WTC11 (cell line): ENCODE measurements at regions not wholly inside any gene's neighbourhood (a gene's known extent, or its start where the extent isn't known, plus 50 kb on each side); places are given as distances from the start of the nearest gene placed in this dataset.

Source experiments
- ATAC-seq: fragments of 200-7000 bp; cut with Tn5 transposase; 2 replicates; pipeline ENCODE4 v1.10.0; 2021; ENCODE audit warnings: mild to moderate bottlenecking, moderate library complexity
- CTCF ChIA-PET: fragments of 300-600 bp; sonication (Branson Sonifier 250); formaldehyde crosslinking; loops from one replicate; lab custom pipeline; 2021; ENCODE audit warnings: antibody characterized with exemption; lab: Charles Lee
- POLR2A ChIA-PET: fragments of 350-600 bp; sonication (Branson Sonifier 250); formaldehyde crosslinking; loops from one replicate; lab custom pipeline; 2021; ENCODE audit warnings: antibody characterized with exemption; lab: Charles Lee
- DNase-seq: peaks from one replicate; pipeline ENCODE4 v3.0.0; 2021; ENCODE audit warnings: low spot score
- H3K27ac Mint-ChIP-seq: 2 replicates; pipeline ENCODE4 v1.8.0; 2021; ENCODE audit warnings: mixed read lengths
- H3K27me3 Mint-ChIP-seq: 2 replicates; pipeline ENCODE4 v1.8.0; 2021; ENCODE audit warnings: low read depth, mild to moderate bottlenecking, moderate library complexity, mixed read lengths
- H3K36me3 Mint-ChIP-seq: 2 replicates; pipeline ENCODE4 v1.8.0; 2021; ENCODE audit warnings: mixed read lengths
- H3K4me1 Mint-ChIP-seq: 2 replicates; pipeline ENCODE4 v1.8.0; 2022; ENCODE audit warnings: mixed read lengths
- H3K4me3 Mint-ChIP-seq: 2 replicates; pipeline ENCODE4 v1.8.0; 2021; ENCODE audit warnings: mild to moderate bottlenecking, moderate library complexity, mixed read lengths
- H3K9me3 Mint-ChIP-seq: 2 replicates; pipeline ENCODE4 v1.8.0; 2021; ENCODE audit warnings: mixed read lengths
- EMX1 ChIP-seq: fragments of 250-450 bp; sonication (Bioruptor Pico); IDR thresholded peaks from 2 replicates; pipeline ENCODE4 v1.8.0; 2021; ENCODE audit warnings: mild to moderate bottlenecking
- ETV6 ChIP-seq: sonication (generic); formaldehyde crosslinking; IDR thresholded peaks from 2 replicates; pipeline ENCODE4 v1.8.1; 2022; ENCODE audit warnings: mild to moderate bottlenecking, missing genetic modification reagents
- FOXP1 ChIP-seq: sonication (generic); formaldehyde crosslinking; IDR thresholded peaks from 2 replicates; pipeline ENCODE4 v1.8.0; 2022; ENCODE audit warnings: missing genetic modification reagents, mild to moderate bottlenecking, moderate library complexity, borderline replicate concordance
- MYBL2 ChIP-seq: sonication (generic); formaldehyde crosslinking; IDR thresholded peaks from 2 replicates; pipeline ENCODE4 v1.8.1; 2023; ENCODE audit warnings: mild to moderate bottlenecking, moderate library complexity, missing genetic modification reagents
- NFATC4 ChIP-seq: fragments of 250-450 bp; sonication (Bioruptor Pico); IDR thresholded peaks from 2 replicates; pipeline ENCODE4 v1.9.0; 2021; ENCODE audit warnings: mild to moderate bottlenecking
- NR1H2 ChIP-seq: sonication (generic); formaldehyde crosslinking; IDR thresholded peaks from 2 replicates; pipeline ENCODE4 v1.9.0; 2021; ENCODE audit warnings: mild to moderate bottlenecking, moderate library complexity, missing genetic modification reagents
- SMAD3 ChIP-seq: sonication (generic); formaldehyde crosslinking; IDR thresholded peaks from 2 replicates; pipeline ENCODE4 v1.8.0; 2022; ENCODE audit warnings: missing genetic modification reagents, mild to moderate bottlenecking, borderline replicate concordance
- SP1 ChIP-seq: sonication (generic); formaldehyde crosslinking; conservative IDR thresholded peaks from 2 replicates; pipeline ENCODE4 v1.8.1; 2022; ENCODE audit warnings: missing genetic modification reagents
- TCF7 ChIP-seq: sonication (generic); formaldehyde crosslinking; IDR thresholded peaks from 2 replicates; pipeline ENCODE4 v1.8.0; 2022; ENCODE audit warnings: mild to moderate bottlenecking, low read depth, missing genetic modification reagents, moderate library complexity
- TEAD4 ChIP-seq: sonication (generic); formaldehyde crosslinking; IDR thresholded peaks from 2 replicates; pipeline ENCODE4 v1.8.0; 2022; ENCODE audit warnings: mild to moderate bottlenecking, missing genetic modification reagents
- ZBTB21 ChIP-seq: sonication (generic); formaldehyde crosslinking; IDR thresholded peaks from 2 replicates; pipeline ENCODE4 v1.8.1; 2023; ENCODE audit warnings: mild to moderate bottlenecking, missing genetic modification reagents, borderline replicate concordance
- ZNF121 ChIP-seq: sonication (generic); formaldehyde crosslinking; IDR thresholded peaks from 2 replicates; pipeline ENCODE4 v1.8.0; 2023; ENCODE audit warnings: missing genetic modification reagents
- ZNF263 ChIP-seq: sonication (generic); formaldehyde crosslinking; IDR thresholded peaks from 2 replicates; pipeline ENCODE4 v1.8.1; 2022; ENCODE audit warnings: low read depth, mild to moderate bottlenecking, moderate library complexity, missing genetic modification reagents
- ZNF317 ChIP-seq: sonication (generic); formaldehyde crosslinking; IDR thresholded peaks from 2 replicates; pipeline ENCODE4 v1.8.1; 2023; ENCODE audit warnings: low read depth, mild to moderate bottlenecking, moderate library complexity, missing genetic modification reagents, borderline replicate concordance
- ZNF416 ChIP-seq: fragments of 250-450 bp; sonication (Bioruptor Pico); IDR thresholded peaks from 2 replicates; pipeline ENCODE4 v1.9.0; 2021; ENCODE audit warnings: mild to moderate bottlenecking, inconsistent platforms
- TF ChIP-seq, protein P1 (sequence below): sonication (generic); formaldehyde crosslinking; IDR thresholded peaks from 2 replicates; pipeline ENCODE4 v1.8.1; 2022; ENCODE audit warnings: low read depth, missing genetic modification reagents, borderline replicate concordance
- TF ChIP-seq, protein P2 (sequence below): sonication (generic); formaldehyde crosslinking; IDR thresholded peaks from 2 replicates; pipeline ENCODE4 v1.8.0; 2022; ENCODE audit warnings: mild to moderate bottlenecking, missing genetic modification reagents
- TF ChIP-seq, protein P3 (sequence below): sonication (generic); formaldehyde crosslinking; IDR thresholded peaks from 2 replicates; pipeline ENCODE4 v1.8.0; 2022; ENCODE audit warnings: mild to moderate bottlenecking, missing genetic modification reagents
- TF ChIP-seq, protein P4 (sequence below): sonication (generic); formaldehyde crosslinking; IDR thresholded peaks from 2 replicates; pipeline ENCODE4 v1.8.1; 2022; ENCODE audit warnings: low read depth, mild to moderate bottlenecking, moderate library complexity, missing genetic modification reagents, borderline replicate concordance
- TF ChIP-seq, protein P5 (sequence below): sonication (generic); formaldehyde crosslinking; conservative IDR thresholded peaks from 2 replicates; pipeline ENCODE4 v1.8.1; 2023; ENCODE audit warnings: mild to moderate bottlenecking, low read depth, missing genetic modification reagents, moderate library complexity
- TF ChIP-seq, protein P6 (sequence below): sonication (generic); formaldehyde crosslinking; IDR thresholded peaks from 2 replicates; pipeline ENCODE4 v1.8.1; 2022; ENCODE audit warnings: mild to moderate bottlenecking, moderate library complexity, missing genetic modification reagents

DNA sequence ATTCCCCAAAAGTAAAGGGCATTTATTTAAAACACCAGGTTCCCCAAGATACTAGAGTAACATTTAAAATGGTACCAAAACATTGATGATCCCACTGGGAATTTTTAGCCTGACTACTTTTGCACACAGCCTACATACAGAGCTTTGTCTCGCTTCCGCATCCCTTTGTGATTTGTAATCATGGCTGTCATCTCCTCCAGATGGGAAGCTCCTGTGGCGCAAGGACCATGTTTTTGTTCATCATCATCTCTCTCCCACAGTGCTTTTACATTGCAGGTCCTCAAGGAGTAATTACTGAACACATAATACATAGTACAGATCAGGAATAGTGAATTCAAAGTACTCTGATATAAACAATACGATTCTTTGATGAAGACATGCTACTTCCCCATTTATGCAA is 231.2 kb upstream of the MTNR1B start:
- Mint-ChIP-seq H3K27me3 (no peaks in the 10 kb centered on the region), H3K4me1 (no peaks in the 10 kb centered on the region), H3K36me3 (no peaks in the 10 kb centered on the region), H3K27ac (no peak overlapping the region)
- ATAC-seq (no peak), DNase-seq (no peak)
- CTCF ChIA-PET: no interaction called here
- TF ChIP-seq, protein P1, sequence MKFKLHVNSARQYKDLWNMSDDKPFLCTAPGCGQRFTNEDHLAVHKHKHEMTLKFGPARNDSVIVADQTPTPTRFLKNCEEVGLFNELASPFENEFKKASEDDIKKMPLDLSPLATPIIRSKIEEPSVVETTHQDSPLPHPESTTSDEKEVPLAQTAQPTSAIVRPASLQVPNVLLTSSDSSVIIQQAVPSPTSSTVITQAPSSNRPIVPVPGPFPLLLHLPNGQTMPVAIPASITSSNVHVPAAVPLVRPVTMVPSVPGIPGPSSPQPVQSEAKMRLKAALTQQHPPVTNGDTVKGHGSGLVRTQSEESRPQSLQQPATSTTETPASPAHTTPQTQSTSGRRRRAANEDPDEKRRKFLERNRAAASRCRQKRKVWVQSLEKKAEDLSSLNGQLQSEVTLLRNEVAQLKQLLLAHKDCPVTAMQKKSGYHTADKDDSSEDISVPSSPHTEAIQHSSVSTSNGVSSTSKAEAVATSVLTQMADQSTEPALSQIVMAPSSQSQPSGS (CRISPR knock-in tag): no peak
- TF ChIP-seq SP1 (CRISPR knock-in tag): no peak
- no peak for TF ChIP-seq TEAD4 (CRISPR knock-in tag)
- TF ChIP-seq, protein P2, sequence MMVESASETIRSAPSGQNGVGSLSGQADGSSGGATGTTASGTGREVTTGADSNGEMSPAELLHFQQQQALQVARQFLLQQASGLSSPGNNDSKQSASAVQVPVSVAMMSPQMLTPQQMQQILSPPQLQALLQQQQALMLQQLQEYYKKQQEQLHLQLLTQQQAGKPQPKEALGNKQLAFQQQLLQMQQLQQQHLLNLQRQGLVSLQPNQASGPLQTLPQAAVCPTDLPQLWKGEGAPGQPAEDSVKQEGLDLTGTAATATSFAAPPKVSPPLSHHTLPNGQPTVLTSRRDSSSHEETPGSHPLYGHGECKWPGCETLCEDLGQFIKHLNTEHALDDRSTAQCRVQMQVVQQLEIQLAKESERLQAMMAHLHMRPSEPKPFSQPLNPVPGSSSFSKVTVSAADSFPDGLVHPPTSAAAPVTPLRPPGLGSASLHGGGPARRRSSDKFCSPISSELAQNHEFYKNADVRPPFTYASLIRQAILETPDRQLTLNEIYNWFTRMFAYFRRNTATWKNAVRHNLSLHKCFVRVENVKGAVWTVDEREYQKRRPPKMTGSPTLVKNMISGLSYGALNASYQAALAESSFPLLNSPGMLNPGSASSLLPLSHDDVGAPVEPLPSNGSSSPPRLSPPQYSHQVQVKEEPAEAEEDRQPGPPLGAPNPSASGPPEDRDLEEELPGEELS (CRISPR knock-in tag): no peak
- TF ChIP-seq MYBL2: no peak
- TF ChIP-seq NR1H2 (CRISPR knock-in tag): no peak
- TF ChIP-seq, all 79 proteins: peak for 0
- POLR2A ChIA-PET: no interaction called here
- H3K4me3 Mint-ChIP-seq: no peak overlapping the region
- H3K9me3 Mint-ChIP-seq: no peaks in the 10 kb centered on the region

DNA sequence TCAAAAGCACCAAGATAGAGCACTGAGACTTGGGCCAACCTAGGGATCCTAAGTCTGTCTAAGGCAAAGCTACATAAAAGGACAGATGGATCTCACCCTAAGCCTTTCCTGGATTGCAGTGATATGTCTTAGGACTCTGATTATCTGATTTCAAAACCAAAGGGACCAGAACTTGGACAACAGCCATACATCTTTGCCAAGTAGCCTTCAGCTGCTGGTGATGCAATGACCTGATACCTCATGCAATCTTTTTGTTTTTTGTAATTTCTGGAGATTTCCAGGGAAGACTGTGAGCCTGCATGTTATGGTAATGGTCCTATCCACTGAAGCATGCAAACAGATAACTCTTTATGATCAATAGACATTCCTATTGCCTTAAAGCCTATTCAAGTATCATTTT is 230.4 kb upstream of the MTNR1B start:
- H3K4me3 Mint-ChIP-seq: no peak overlapping the region
- ATAC-seq: no peak
- TF ChIP-seq, protein P3, sequence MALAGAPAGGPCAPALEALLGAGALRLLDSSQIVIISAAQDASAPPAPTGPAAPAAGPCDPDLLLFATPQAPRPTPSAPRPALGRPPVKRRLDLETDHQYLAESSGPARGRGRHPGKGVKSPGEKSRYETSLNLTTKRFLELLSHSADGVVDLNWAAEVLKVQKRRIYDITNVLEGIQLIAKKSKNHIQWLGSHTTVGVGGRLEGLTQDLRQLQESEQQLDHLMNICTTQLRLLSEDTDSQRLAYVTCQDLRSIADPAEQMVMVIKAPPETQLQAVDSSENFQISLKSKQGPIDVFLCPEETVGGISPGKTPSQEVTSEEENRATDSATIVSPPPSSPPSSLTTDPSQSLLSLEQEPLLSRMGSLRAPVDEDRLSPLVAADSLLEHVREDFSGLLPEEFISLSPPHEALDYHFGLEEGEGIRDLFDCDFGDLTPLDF (CRISPR knock-in tag): no peak
- TF ChIP-seq SP1 (CRISPR knock-in tag) (no peak), SMAD3 (CRISPR knock-in tag) (no peak), ZNF317 (CRISPR knock-in tag) (no peak), NFATC4 (CRISPR knock-in tag) (no peak), NR1H2 (CRISPR knock-in tag) (no peak), ZNF416 (CRISPR knock-in tag) (no peak), FOXP1 (CRISPR knock-in tag) (no peak), EMX1 (CRISPR knock-in tag) (no peak), TCF7 (CRISPR knock-in tag) (no peak), ZBTB21 (CRISPR knock-in tag) (no peak), ZNF263 (CRISPR knock-in tag) (no peak), ZNF121 (CRISPR knock-in tag) (no peak), ETV6 (no peak)
- TF ChIP-seq, protein P4, sequence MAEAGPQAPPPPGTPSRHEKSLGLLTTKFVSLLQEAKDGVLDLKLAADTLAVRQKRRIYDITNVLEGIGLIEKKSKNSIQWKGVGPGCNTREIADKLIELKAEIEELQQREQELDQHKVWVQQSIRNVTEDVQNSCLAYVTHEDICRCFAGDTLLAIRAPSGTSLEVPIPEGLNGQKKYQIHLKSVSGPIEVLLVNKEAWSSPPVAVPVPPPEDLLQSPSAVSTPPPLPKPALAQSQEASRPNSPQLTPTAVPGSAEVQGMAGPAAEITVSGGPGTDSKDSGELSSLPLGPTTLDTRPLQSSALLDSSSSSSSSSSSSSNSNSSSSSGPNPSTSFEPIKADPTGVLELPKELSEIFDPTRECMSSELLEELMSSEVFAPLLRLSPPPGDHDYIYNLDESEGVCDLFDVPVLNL (CRISPR knock-in tag): no peak
- TF ChIP-seq, protein P5, sequence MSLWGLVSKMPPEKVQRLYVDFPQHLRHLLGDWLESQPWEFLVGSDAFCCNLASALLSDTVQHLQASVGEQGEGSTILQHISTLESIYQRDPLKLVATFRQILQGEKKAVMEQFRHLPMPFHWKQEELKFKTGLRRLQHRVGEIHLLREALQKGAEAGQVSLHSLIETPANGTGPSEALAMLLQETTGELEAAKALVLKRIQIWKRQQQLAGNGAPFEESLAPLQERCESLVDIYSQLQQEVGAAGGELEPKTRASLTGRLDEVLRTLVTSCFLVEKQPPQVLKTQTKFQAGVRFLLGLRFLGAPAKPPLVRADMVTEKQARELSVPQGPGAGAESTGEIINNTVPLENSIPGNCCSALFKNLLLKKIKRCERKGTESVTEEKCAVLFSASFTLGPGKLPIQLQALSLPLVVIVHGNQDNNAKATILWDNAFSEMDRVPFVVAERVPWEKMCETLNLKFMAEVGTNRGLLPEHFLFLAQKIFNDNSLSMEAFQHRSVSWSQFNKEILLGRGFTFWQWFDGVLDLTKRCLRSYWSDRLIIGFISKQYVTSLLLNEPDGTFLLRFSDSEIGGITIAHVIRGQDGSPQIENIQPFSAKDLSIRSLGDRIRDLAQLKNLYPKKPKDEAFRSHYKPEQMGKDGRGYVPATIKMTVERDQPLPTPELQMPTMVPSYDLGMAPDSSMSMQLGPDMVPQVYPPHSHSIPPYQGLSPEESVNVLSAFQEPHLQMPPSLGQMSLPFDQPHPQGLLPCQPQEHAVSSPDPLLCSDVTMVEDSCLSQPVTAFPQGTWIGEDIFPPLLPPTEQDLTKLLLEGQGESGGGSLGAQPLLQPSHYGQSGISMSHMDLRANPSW (CRISPR knock-in tag): no peak
- TF ChIP-seq, protein P6, sequence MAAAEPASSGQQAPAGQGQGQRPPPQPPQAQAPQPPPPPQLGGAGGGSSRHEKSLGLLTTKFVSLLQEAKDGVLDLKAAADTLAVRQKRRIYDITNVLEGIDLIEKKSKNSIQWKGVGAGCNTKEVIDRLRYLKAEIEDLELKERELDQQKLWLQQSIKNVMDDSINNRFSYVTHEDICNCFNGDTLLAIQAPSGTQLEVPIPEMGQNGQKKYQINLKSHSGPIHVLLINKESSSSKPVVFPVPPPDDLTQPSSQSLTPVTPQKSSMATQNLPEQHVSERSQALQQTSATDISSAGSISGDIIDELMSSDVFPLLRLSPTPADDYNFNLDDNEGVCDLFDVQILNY: no peak
- TF ChIP-seq, all 79 proteins: peak for 0
- ChIA-PET POLR2A (no interaction called here), CTCF (no interaction called here)
- H3K4me1 Mint-ChIP-seq: no peaks in the 10 kb centered on the region
- no peak for DNase-seq
- H3K9me3 Mint-ChIP-seq: no peaks in the 10 kb centered on the region
- no peaks in the 10 kb centered on the region for H3K27me3 Mint-ChIP-seq
- H3K27ac Mint-ChIP-seq: no peak overlapping the region
- no peaks in the 10 kb centered on the region for H3K36me3 Mint-ChIP-seq
